Right lobe of liver (tissue), 6 donors: ENCODE measurements at regions not wholly inside any gene's neighbourhood (a gene's known extent, or its start where the extent isn't known, plus 50 kb on each side); places are given as distances from the start of the nearest gene placed in this dataset.
"Not testable (repeated sequence)": the region's sequence is repeated elsewhere in the genome, so short reads cannot be mapped to it uniquely, and the experiment has no call there.

Experiments used
- ATAC-seq, 4 donors: fragments of 200-7000 bp; cut with Tn5 transposase; one replicate each; pipeline ENCODE4 v1.9.1; 2020; ENCODE audit warnings: mild to moderate bottlenecking in 4 of 4, moderate library complexity in 4 of 4
- DNase-seq, 3 donors: peaks; one replicate each; pipeline ENCODE4 v3.0.0-alpha.2; 2020
- H3K27ac ChIP-seq, 3 donors: fragments of 200-600 bp; one replicate each; pipeline ENCODE4 v1.8.0; 2022
- H3K27me3 ChIP-seq, 2 donors: fragments of 200-600 bp; one replicate each; pipeline ENCODE4 v1.8.0; 2022
- H3K36me3 ChIP-seq, 4 donors: fragments of 200-600 bp; sonication (generic) in 1 of 4; one replicate each; pipeline versions ENCODE4 v1.5.1 to v1.8.0; 2017 to 2022; ENCODE audit warnings: control low read depth in 1 of 4
- H3K4me1 ChIP-seq, 4 donors: fragments of 200-600 bp; sonication (generic) in 1 of 4; one replicate each; pipeline versions ENCODE4 v1.5.1 to v1.8.0; 2017 to 2022; ENCODE audit warnings: control low read depth in 1 of 4
- H3K4me3 ChIP-seq, 3 donors: fragments of 200-600 bp; one replicate each; pipeline ENCODE4 v1.8.0; 2022
- H3K9me3 ChIP-seq, 4 donors: fragments of 200-600 bp; sonication (generic) in 1 of 4; one replicate each; pipeline versions ENCODE4 v1.5.1 to v1.8.0; 2017 to 2022; ENCODE audit warnings: control low read depth in 1 of 4
- CTCF ChIP-seq, 4 donors: fragments of 200-600 bp in 3 of 4; fragments of 450-650 bp in 1 of 4; IDR thresholded peaks; one replicate each; pipeline versions ENCODE4 v1.5.1 to v1.8.0; 2016 to 2022; ENCODE audit warnings: antibody characterized with exemption in 4 of 4, mild to moderate bottlenecking in 2 of 4
- POLR2A ChIP-seq: fragments of 450-650 bp; IDR thresholded peaks from one replicate; pipeline ENCODE4 v1.6.1; 2017; ENCODE audit warnings: antibody characterized with exemption, mild to moderate bottlenecking
- WGBS: methylation state at CpG from one replicate; pipeline ENCODE4 v1.1.6; 2018; ENCODE audit warnings: low coverage, low lambda C conversion rate; ENCODE audit not compliant: insufficient coverage; ENCODE audit errors: missing lambda C conversion rate; 5-methylcytosine and 5-hydroxymethylcytosine counted together
- intact Hi-C, 2 donors: fragments of 100-400 bp; cut with DNase I; formaldehyde crosslinking; loops; one replicate each; pipeline versions ENCODE4 v1.11.2 to v1.14.1; 2022
- donor health status: DM: no; HTN: yes; CAD: no.
- donor health status: DM: no; HTN: no; CAD: no.
- donor health status: DM: no; HTN: no; CAD: no.
- donor health status: DM: no; HTN: yes; CAD: no.
- donor health status: DM: no; HTN: yes; CAD: no.

- no peak for ATAC-seq
- H3K36me3 ChIP-seq, result no peaks in the 10 kb centered on the region
- WGBS, result 100% methylated on average over 1 of the region's 4 CpGs
Observed at GRCh38 chr6:106860940-106861339, 113.6 kb downstream of the CD24 start.

GRCh38 chr6:106858653-106859092 is 115.9 kb downstream of the CD24 start:
- H3K4me3 ChIP-seq, result no peak overlapping the region
- no peaks in the 10 kb centered on the region for H3K27me3 ChIP-seq
- H3K36me3 ChIP-seq, result no peaks in the 10 kb centered on the region
- no peaks in the 10 kb centered on the region for H3K4me1 ChIP-seq
- no peaks in the 10 kb centered on the region for H3K9me3 ChIP-seq
- WGBS, result 89% methylated on average over 3 of the region's 3 CpGs
- no peak for DNase-seq
- intact Hi-C loops, result no loop called here
- H3K27ac ChIP-seq, result no peak overlapping the region
- TF ChIP-seq CTCF (IDR thresholded peaks at IDR 0.05) (no peak), POLR2A (no peak)
- no peak for ATAC-seq

More at GRCh38 chr6:106860940-106861339, 113.6 kb downstream of the CD24 start:
- no peak for DNase-seq
- no peak overlapping the region for H3K27ac ChIP-seq
- H3K27me3 ChIP-seq, result no peaks in the 10 kb centered on the region
- intact Hi-C loops, result no loop called here
- H3K4me1 ChIP-seq, result no peaks in the 10 kb centered on the region
- no peak for TF ChIP-seq POLR2A
- no peak for TF ChIP-seq CTCF (IDR thresholded peaks at IDR 0.05)
- H3K9me3 ChIP-seq, result no peaks in the 10 kb centered on the region
- no peak overlapping the region for H3K4me3 ChIP-seq

- WGBS, result 83% methylated on average over 7 of the region's 9 CpGs
- no peak for ATAC-seq
- no peaks in the 10 kb centered on the region for H3K9me3 ChIP-seq
- no peak overlapping the region for H3K27ac ChIP-seq
- TF ChIP-seq CTCF (IDR thresholded peaks at IDR 0.05) (no peak), POLR2A (no peak)
- intact Hi-C loops, result no loop called here
- H3K27me3 ChIP-seq, result no peaks in the 10 kb centered on the region
- no peak for DNase-seq
- H3K4me1 ChIP-seq, result no peaks in the 10 kb centered on the region
- H3K36me3 ChIP-seq, result no peaks in the 10 kb centered on the region
- H3K4me3 ChIP-seq, result no peak overlapping the region
Observed at GRCh38 chr6:106857771-106858652, 116.5 kb downstream of the CD24 start.

GRCh38 chr6:106857310-106857709 is 117.2 kb downstream of the CD24 start:
- H3K4me1 ChIP-seq, DNase-seq, H3K4me3 ChIP-seq, H3K36me3 ChIP-seq, H3K9me3 ChIP-seq, H3K27me3 ChIP-seq, intact Hi-C loops, ATAC-seq, H3K27ac ChIP-seq: not testable (repeated sequence)
- WGBS, result 100% methylated on average over 2 of the region's 2 CpGs

GRCh38 chr6:106856227-106856874 is 118.2 kb downstream of the CD24 start:
- Histone ChIP-seq H3K9me3 (no peaks in the 10 kb centered on the region), H3K27ac (no peak overlapping the region), H3K36me3 (no peaks in the 10 kb centered on the region), H3K4me1 (no peaks in the 10 kb centered on the region), H3K27me3 (no peaks in the 10 kb centered on the region), H3K4me3 (no peak overlapping the region)
- DNase-seq (no peak), ATAC-seq (no peak)
- intact Hi-C loops, result no loop called here
- 67% methylated on average over 9 of the region's 9 CpGs for WGBS
- TF ChIP-seq CTCF (IDR thresholded peaks at IDR 0.05), result no peak
- no peak for TF ChIP-seq POLR2A
